ENCODE measurements at regions not wholly inside any gene's neighbourhood (a gene's known extent, or its start where the extent isn't known, plus 50 kb on each side); places are given as distances from the start of the nearest gene placed in this dataset.

DNA sequence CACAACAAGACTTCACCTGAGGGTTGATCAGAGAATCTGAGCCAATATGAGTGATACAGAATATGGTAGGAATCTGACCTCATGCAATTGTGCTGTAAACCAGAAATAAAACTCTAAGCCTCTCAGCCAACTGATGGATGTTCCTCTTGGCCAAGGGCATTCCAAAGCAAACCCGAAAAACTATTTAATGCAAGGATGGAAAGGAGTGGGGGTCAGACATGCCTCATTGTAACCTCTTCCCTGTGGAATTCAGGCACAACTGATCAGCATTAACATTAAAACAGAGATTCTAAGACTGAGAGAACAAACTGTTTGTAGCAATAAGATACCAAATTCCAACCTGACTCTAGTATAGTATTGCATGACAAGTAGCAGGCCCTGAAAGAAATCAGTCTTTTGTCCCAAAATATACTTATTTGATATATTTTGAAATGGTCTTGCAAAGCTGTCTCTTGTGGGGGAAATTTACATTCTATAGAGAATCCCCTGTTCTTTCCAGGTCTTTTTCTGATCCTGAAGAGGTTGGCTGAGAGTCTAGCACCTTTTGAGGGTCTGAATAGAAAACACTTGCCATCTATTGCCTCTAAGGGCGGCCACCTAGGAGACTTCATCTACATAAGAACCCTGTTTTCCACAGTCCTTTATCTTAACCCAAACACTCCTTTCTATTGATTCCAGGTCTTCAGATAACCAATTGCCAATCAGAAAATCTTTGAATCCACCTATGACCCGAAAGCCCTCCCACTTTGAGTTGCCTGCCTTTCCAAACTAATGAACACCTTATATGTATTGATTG lies 50.4 kb upstream of the WDR11 start:
- H3K36me3 ChIP-seq (ENCODE audit: insufficient read depth, low read length), result no peaks in the 10 kb centered on the region
- H3K9me3 ChIP-seq (ENCODE audit: low read depth, low read length), result no peaks in the 10 kb centered on the region
- H3K4me3 ChIP-seq (ENCODE audit: insufficient read depth, low read length), result no peak overlapping the region
- H3K27ac ChIP-seq (ENCODE audit: low read depth, low read length), result no peak overlapping the region
- DNase-seq (ENCODE audit: insufficient read length, low spot score, missing footprints), result no peak
- no peaks in the 10 kb centered on the region for H4K20me1 ChIP-seq (ENCODE audit: insufficient read depth, low read length)
- TF ChIP-seq, protein P1, sequence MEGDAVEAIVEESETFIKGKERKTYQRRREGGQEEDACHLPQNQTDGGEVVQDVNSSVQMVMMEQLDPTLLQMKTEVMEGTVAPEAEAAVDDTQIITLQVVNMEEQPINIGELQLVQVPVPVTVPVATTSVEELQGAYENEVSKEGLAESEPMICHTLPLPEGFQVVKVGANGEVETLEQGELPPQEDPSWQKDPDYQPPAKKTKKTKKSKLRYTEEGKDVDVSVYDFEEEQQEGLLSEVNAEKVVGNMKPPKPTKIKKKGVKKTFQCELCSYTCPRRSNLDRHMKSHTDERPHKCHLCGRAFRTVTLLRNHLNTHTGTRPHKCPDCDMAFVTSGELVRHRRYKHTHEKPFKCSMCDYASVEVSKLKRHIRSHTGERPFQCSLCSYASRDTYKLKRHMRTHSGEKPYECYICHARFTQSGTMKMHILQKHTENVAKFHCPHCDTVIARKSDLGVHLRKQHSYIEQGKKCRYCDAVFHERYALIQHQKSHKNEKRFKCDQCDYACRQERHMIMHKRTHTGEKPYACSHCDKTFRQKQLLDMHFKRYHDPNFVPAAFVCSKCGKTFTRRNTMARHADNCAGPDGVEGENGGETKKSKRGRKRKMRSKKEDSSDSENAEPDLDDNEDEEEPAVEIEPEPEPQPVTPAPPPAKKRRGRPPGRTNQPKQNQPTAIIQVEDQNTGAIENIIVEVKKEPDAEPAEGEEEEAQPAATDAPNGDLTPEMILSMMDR (IDR thresholded peaks at IDR 0.05; ENCODE audit: extremely low read depth, low read depth, low read length), result no peak
- H2AFZ ChIP-seq (ENCODE audit: low read length), result no peak overlapping the region
- H3K4me1 ChIP-seq (ENCODE audit: insufficient read depth, low read length), result no peaks in the 10 kb centered on the region
- no peaks in the 10 kb centered on the region for H3K27me3 ChIP-seq (ENCODE audit: insufficient read depth, low read length)
- no peak overlapping the region for H3K4me2 ChIP-seq (ENCODE audit: insufficient read depth, low read length)
- no peaks in the 10 kb centered on the region for H3K79me2 ChIP-seq (ENCODE audit: insufficient read depth, low read length)

Data from osteoblast (primary cell).